ENCODE measurements at regions not wholly inside any gene's neighbourhood (a gene's known extent, or its start where the extent isn't known, plus 50 kb on each side); places are given as distances from the start of the nearest gene placed in this dataset.

- no peak for TF ChIP-seq CTCF (IDR thresholded peaks at IDR 0.05)
- no peak for TF ChIP-seq POLR2A (IDR thresholded peaks at IDR 0.05)
Observed at GRCh38 chr17:22270381-22270780, 578.1 kb downstream of the KCNJ18 start.

All from testis (tissue), 2 donors.